Astrocyte (in vitro differentiated cells and primary cell): ENCODE measurements at regions not wholly inside any gene's neighbourhood (a gene's known extent, or its start where the extent isn't known, plus 50 kb on each side); places are given as distances from the start of the nearest gene placed in this dataset.

ENCODE experiments used
- DNase-seq: peaks from one replicate; pipeline ENCODE4 v3.0.0-alpha.2; 2010; ENCODE audit warnings: low read depth
- FAIRE-seq: peaks from 2 replicates; lab custom pipeline; 2011; peaks lifted over from hg19 to GRCh38; lab: Jason Lieb, UNC
- H2AFZ ChIP-seq: 2 replicates; pipeline ENCODE4 v1.6.0; 2012; ENCODE audit warnings: low read depth, low read length, inconsistent platforms
- H3K27ac ChIP-seq: 2 replicates; pipeline ENCODE4 v1.5.1; 2011; ENCODE audit warnings: low read depth, low read length, inconsistent platforms
- H3K27me3 ChIP-seq: 2 replicates; pipeline ENCODE4 v1.6.0; 2011; ENCODE audit warnings: low read length, inconsistent platforms; ENCODE audit not compliant: insufficient read depth
- H3K36me3 ChIP-seq: 2 replicates; pipeline ENCODE4 v1.5.1; 2011; ENCODE audit warnings: low read length, inconsistent platforms; ENCODE audit not compliant: insufficient read depth
- H3K4me1 ChIP-seq: 2 replicates; pipeline ENCODE4 v1.5.1; 2011; ENCODE audit warnings: low read length, inconsistent platforms; ENCODE audit not compliant: insufficient read depth
- H3K4me2 ChIP-seq: 2 replicates; pipeline ENCODE4 v1.6.0; 2012; ENCODE audit warnings: low read length, inconsistent platforms
- H3K4me3 ChIP-seq: 2 replicates; pipeline ENCODE4 v1.5.1; 2011; ENCODE audit warnings: low read depth, mild to moderate bottlenecking, low read length, inconsistent platforms; ENCODE audit not compliant: insufficient read depth
- H3K79me2 ChIP-seq: 2 replicates; pipeline ENCODE4 v1.6.0; 2012; ENCODE audit warnings: mild to moderate bottlenecking, low read length, inconsistent platforms; ENCODE audit not compliant: insufficient read depth
- H3K9ac ChIP-seq: 2 replicates; pipeline ENCODE4 v1.6.0; 2012; ENCODE audit warnings: mild to moderate bottlenecking, low read length, inconsistent platforms
- H3K9me3 ChIP-seq: 2 replicates; pipeline ENCODE4 v1.5.1; 2012; ENCODE audit warnings: low read depth, mild to moderate bottlenecking, low read length, inconsistent platforms; ENCODE audit not compliant: insufficient read depth
- H4K20me1 ChIP-seq: 2 replicates; pipeline ENCODE4 v1.6.0; 2012; ENCODE audit warnings: low read length, inconsistent platforms; ENCODE audit not compliant: insufficient read depth
- H3K27ac Mint-ChIP-seq: one replicate; pipeline ENCODE4 v1.8.0; 2021; ENCODE audit warnings: mild to moderate bottlenecking, mixed read lengths; ENCODE audit not compliant: unreplicated experiment
- H3K27me3 Mint-ChIP-seq: one replicate; pipeline ENCODE4 v1.8.0; 2021; ENCODE audit warnings: low read depth, mixed read lengths; ENCODE audit not compliant: unreplicated experiment
- H3K36me3 Mint-ChIP-seq: one replicate; pipeline ENCODE4 v1.8.0; 2021; ENCODE audit warnings: low read depth, mixed read lengths; ENCODE audit not compliant: unreplicated experiment
- H3K4me1 Mint-ChIP-seq: one replicate; pipeline ENCODE4 v1.8.0; 2021; ENCODE audit warnings: low read depth, mixed read lengths; ENCODE audit not compliant: unreplicated experiment
- H3K4me3 Mint-ChIP-seq: one replicate; pipeline ENCODE4 v1.8.0; 2021; ENCODE audit warnings: mild to moderate bottlenecking, moderate library complexity, mixed read lengths; ENCODE audit not compliant: unreplicated experiment
- H3K9me3 Mint-ChIP-seq: one replicate; pipeline ENCODE4 v1.8.0; 2021; ENCODE audit warnings: mild to moderate bottlenecking, mixed read lengths; ENCODE audit not compliant: unreplicated experiment
- CTCF ChIP-seq: IDR thresholded peaks from 2 replicates; pipeline ENCODE4 v1.5.1; 2011; ENCODE audit warnings: low read depth, mild to moderate bottlenecking, inconsistent platforms, low read length, moderate library complexity; ENCODE audit not compliant: insufficient read depth
- EZH2 ChIP-seq: IDR thresholded peaks from 2 replicates; pipeline ENCODE4 v1.6.1; 2012; ENCODE audit warnings: mild to moderate bottlenecking, low read length, inconsistent platforms; ENCODE audit not compliant: insufficient read depth

GRCh38 chr4:157600583-157600982, 380.1 kb downstream of the GRIA2 start:
- Histone ChIP-seq H3K4me2 (no peak overlapping the region), H3K9me3 (no peaks in the 10 kb centered on the region), H3K27ac (no peak overlapping the region), H3K36me3 (no peaks in the 10 kb centered on the region), H3K4me1 (no peaks in the 10 kb centered on the region), H3K9ac (no peak overlapping the region), H3K79me2 (no peaks in the 10 kb centered on the region), H4K20me1 (no peaks in the 10 kb centered on the region), H3K4me3 (no peak overlapping the region), H2AFZ (no peak overlapping the region), H3K27me3 (no peaks in the 10 kb centered on the region)
- FAIRE-seq (no peak), DNase-seq (no peak)
- no peaks in the 10 kb centered on the region for H3K27me3 Mint-ChIP-seq
- H3K4me1 Mint-ChIP-seq = no peaks in the 10 kb centered on the region
- H3K27ac Mint-ChIP-seq = no peak overlapping the region
- no peak overlapping the region for H3K4me3 Mint-ChIP-seq
- H3K36me3 Mint-ChIP-seq = no peaks in the 10 kb centered on the region
- TF ChIP-seq CTCF = no peak
- TF ChIP-seq EZH2 = no peak
- H3K9me3 Mint-ChIP-seq = no peaks in the 10 kb centered on the region

- Histone ChIP-seq H3K4me3 (no peak overlapping the region), H3K9me3 (no peaks in the 10 kb centered on the region), H2AFZ (no peak overlapping the region), H4K20me1 (no peaks in the 10 kb centered on the region), H3K4me1 (no peaks in the 10 kb centered on the region), H3K9ac (no peak overlapping the region), H3K27me3 (no peaks in the 10 kb centered on the region), H3K27ac (no peak overlapping the region), H3K79me2 (no peaks in the 10 kb centered on the region), H3K36me3 (no peaks in the 10 kb centered on the region), H3K4me2 (no peak overlapping the region)
- DNase-seq = no peak
- Mint-ChIP-seq H3K4me3 (no peak overlapping the region), H3K27me3 (no peaks in the 10 kb centered on the region), H3K27ac (no peak overlapping the region), H3K4me1 (peaks cover 6% of the 10 kb centered on the region), H3K36me3 (no peaks in the 10 kb centered on the region), H3K9me3 (no peaks in the 10 kb centered on the region)
- no peak for FAIRE-seq
- TF ChIP-seq CTCF (no peak), EZH2 (no peak)
Measured at GRCh38 chr4:157591245-157591644, 370.7 kb downstream of the GRIA2 start.

GRCh38 chr4:157590679-157591078, 370.2 kb downstream of the GRIA2 start:
- no peak for TF ChIP-seq EZH2
- no peak for TF ChIP-seq CTCF
- H3K27ac Mint-ChIP-seq = no peak overlapping the region
- no peaks in the 10 kb centered on the region for H3K36me3 Mint-ChIP-seq

More at GRCh38 chr4:157590679-157591078, 370.2 kb downstream of the GRIA2 start:
- Mint-ChIP-seq H3K4me3 (no peak overlapping the region), H3K4me1 (peaks cover 6% of the 10 kb centered on the region), H3K9me3 (no peaks in the 10 kb centered on the region), H3K27me3 (no peaks in the 10 kb centered on the region)
- H3K4me3 ChIP-seq = no peak overlapping the region
- no peaks in the 10 kb centered on the region for H4K20me1 ChIP-seq
- no peak overlapping the region for H3K27ac ChIP-seq
- H3K4me1 ChIP-seq = no peaks in the 10 kb centered on the region
- no peak overlapping the region for H2AFZ ChIP-seq
- DNase-seq (no peak), FAIRE-seq (peak; percentile 5)
- no peaks in the 10 kb centered on the region for H3K27me3 ChIP-seq
- no peaks in the 10 kb centered on the region for H3K9me3 ChIP-seq
- no peaks in the 10 kb centered on the region for H3K36me3 ChIP-seq
- H3K9ac ChIP-seq = no peak overlapping the region
- H3K4me2 ChIP-seq = no peak overlapping the region
- H3K79me2 ChIP-seq = no peaks in the 10 kb centered on the region
